Heart left ventricle (tissue), 16 donors: ENCODE measurements at regions not wholly inside any gene's neighbourhood (a gene's known extent, or its start where the extent isn't known, plus 50 kb on each side); places are given as distances from the start of the nearest gene placed in this dataset.
"Not testable (repeated sequence)": the region's sequence is repeated elsewhere in the genome, so short reads cannot be mapped to it uniquely, and the experiment has no call there.

Experiments
- ATAC-seq, 4 donors: fragments of 200-7000 bp; cut with Tn5 transposase; one replicate each; pipeline ENCODE4 v1.9.1; 2020 to 2022; ENCODE audit warnings: moderate library complexity in 4 of 4, mild to moderate bottlenecking in 3 of 4, moderate number of reproducible peaks in 1 of 4
- DNase-seq, 5 donors: peaks; one replicate each; pipeline ENCODE4 v3.0.0-alpha.2; 2020
- H3K27ac ChIP-seq, 12 donors: fragments of 200-600 bp; sonication (generic) in 4 of 12; one replicate each; pipeline versions ENCODE4 v1.5.0 to v1.8.0; 2016 to 2022; ENCODE audit warnings: mild to moderate bottlenecking in 2 of 12
- H3K27me3 ChIP-seq, 9 donors: fragments of 200-600 bp; sonication (generic) in 2 of 9; one replicate each; pipeline versions ENCODE4 v1.5.1 to v1.8.0; 2016 to 2022; ENCODE audit warnings: mild to moderate bottlenecking in 3 of 9
- H3K36me3 ChIP-seq, 9 donors: fragments of 200-600 bp; sonication (generic) in 2 of 9; one replicate each; pipeline versions ENCODE4 v1.5.0 to v1.8.0; 2018 to 2022; ENCODE audit warnings: mild to moderate bottlenecking in 2 of 9
- H3K4me1 ChIP-seq, 12 donors: fragments of 200-600 bp; sonication (generic) in 4 of 12; one replicate each; pipeline versions ENCODE4 v1.5.0 to v1.8.0; 2016 to 2022; ENCODE audit warnings: mild to moderate bottlenecking in 3 of 12
- H3K4me3 ChIP-seq, 12 donors: fragments of 200-600 bp; sonication (generic) in 4 of 12; one replicate each; pipeline versions ENCODE4 v1.5.0 to v1.8.0; 2017 to 2022; ENCODE audit warnings: mild to moderate bottlenecking in 9 of 12, moderate library complexity in 4 of 12
- H3K9me3 ChIP-seq, 12 donors: fragments of 200-600 bp; sonication (generic) in 4 of 12; one replicate each; pipeline versions ENCODE4 v1.5.0 to v1.8.0; 2016 to 2022; ENCODE audit warnings: mild to moderate bottlenecking in 1 of 12
- CTCF ChIP-seq, 12 donors: fragments of 200-600 bp; sonication (generic) in 4 of 12; IDR thresholded peaks; one replicate each; pipeline versions ENCODE4 v1.5.0 to v1.8.0; 2018 to 2022; ENCODE audit warnings: antibody characterized with exemption in 12 of 12, mild to moderate bottlenecking in 5 of 12
- POLR2A ChIP-seq, 2 donors: fragments of 450-650 bp; IDR thresholded peaks; one replicate each; pipeline ENCODE4 v1.6.1; 2017; ENCODE audit warnings: antibody characterized with exemption in 2 of 2, mild to moderate bottlenecking in 2 of 2, moderate library complexity in 2 of 2
- WGBS, 4 donors: extraction: QIAGEN DNeasy Blood & Tissue Kit in 2 of 4; methylation state at CpG; one replicate each; pipeline versions ENCODE4 v1.1.5 to v1.1.7; 2013 to 2018; 5-methylcytosine and 5-hydroxymethylcytosine counted together
- intact Hi-C, 10 donors: fragments of 100-400 bp; cut with DNase I; formaldehyde crosslinking; loops; one replicate each; pipeline versions ENCODE4 v1.11.1 to v1.14.2; 2022
- donor health status: ischemic (EF 13 %, LVEDD 7.1; RV severe dilation, severe dysfunction).
- donor health status: healthy with polysubstance abuse.
- donor health status: DM: no; HTN: yes; CAD: no.
- donor health status: DM: no; HTN: no; CAD: no.
- donor health status: ischemic (EF 25% LVEDD 6.9; RV normal size, moderate dysfunction).
- donor health status: ischemic (EF 25% LVEDD 5.7; RV mildly dilated, moderate dysfunction).
- donor health status: healthy.
- donor health status: DM: yes; HTN: yes; CAD: no.
- donor health status: ischemic (EF 35%, LVEDD 5.7; RV mildly dilated, moderate dysfunction).
- donor health status: nonischemic (EF 11% LVEDD 7.7; RV severe dilation, severe dysfunction).
- donor health status: DM: yes; HTN: yes; CAD: no.
- donor health status: PGD.
- donor health status: ischemic (EF 29% LVEDD 5.4; RV normal size, mild dysfunction).
- donor health status: nonischemic (EF 23%, LVEDD 6.1; RV moderate dilation, normal function).

- Histone ChIP-seq H3K9me3 (no peaks in the 10 kb centered on the region), H3K36me3 (no peaks in the 10 kb centered on the region), H3K27ac (no peak overlapping the region), H3K4me1 (peaks cover 0 to 7% (median 0%) of the 10 kb centered on the region in 12 donors), H3K4me3 (no peak overlapping the region), H3K27me3 (no peaks in the 10 kb centered on the region)
- TF ChIP-seq POLR2A (IDR thresholded peaks at IDR 0.05) (no peak), CTCF (IDR thresholded peaks at IDR 0.05) (no peak)
- intact Hi-C loops: loop anchor here in 7 of 10 donors (1.0 to 5.0 kb wide), 6 partner anchors 88 to 312 kb away; partner anchors contain the start of gene ZNF516 (in 1 of the 7)
- WGBS, 4 donors: 75 to 87% (median 86%) methylated on average over 6 to 25 of the region's 25 CpGs
- ATAC-seq: peak in 1 of 4 donors; percentile 12
- DNase-seq: no peak
Observed at GRCh38 chr18:76708722-76709353, 113.5 kb upstream of the ZNF236 start.

GRCh38 chr18:76708071-76708721 is 114.2 kb upstream of the ZNF236 start:
- WGBS, 4 donors: 89 to 95% (median 91%) methylated on average over 27 to 28 of the region's 28 CpGs

GRCh38 chr18:76707534-76707933 is 114.8 kb upstream of the ZNF236 start:
- Histone ChIP-seq H3K4me3 (no peak overlapping the region), H3K36me3 (no peaks in the 10 kb centered on the region), H3K27ac (no peak overlapping the region), H3K4me1 (peaks cover 0 to 7% (median 0%) of the 10 kb centered on the region in 12 donors), H3K27me3 (no peaks in the 10 kb centered on the region), H3K9me3 (no peaks in the 10 kb centered on the region)
- intact Hi-C loops: loop anchor here in 2 of 10 donors (5.0 kb wide), 2 partner anchors 210 to 310 kb away; partner anchors contain the start of gene ZNF516 (in 1 of the 2)
- no peak for DNase-seq
- no peak for ATAC-seq
- TF ChIP-seq POLR2A (IDR thresholded peaks at IDR 0.05) (no peak), CTCF (IDR thresholded peaks at IDR 0.05) (no peak)
- WGBS, 4 donors: 90 to 96% (median 96%) methylated on average over 7 of the region's 7 CpGs

More at GRCh38 chr18:76708071-76708721, 114.2 kb upstream of the ZNF236 start:
- Histone ChIP-seq H3K36me3 (no peaks in the 10 kb centered on the region), H3K27me3 (no peaks in the 10 kb centered on the region), H3K4me1 (peaks cover 0 to 7% (median 0%) of the 10 kb centered on the region in 12 donors), H3K9me3 (no peaks in the 10 kb centered on the region), H3K27ac (no peak overlapping the region), H3K4me3 (no peak overlapping the region)
- intact Hi-C loops: loop anchor here in 4 of 10 donors (2.0 to 5.0 kb wide), 4 partner anchors 87 to 311 kb away; partner anchors contain the start of gene ZNF516 (in 1 of the 4)
- ATAC-seq (peak in 2 of 4 donors; percentile 12 to 23), DNase-seq (no peak)
- TF ChIP-seq POLR2A (IDR thresholded peaks at IDR 0.05) (no peak), CTCF (IDR thresholded peaks at IDR 0.05) (no peak)

- H3K4me3 ChIP-seq, H3K27ac ChIP-seq, H3K4me1 ChIP-seq, H3K9me3 ChIP-seq, intact Hi-C loops, ATAC-seq, H3K27me3 ChIP-seq, DNase-seq, H3K36me3 ChIP-seq: not testable (repeated sequence)
- 91 to 94% (median 93%) methylated on average over 4 of the region's 4 CpGs for WGBS, 4 donors
Observed at GRCh38 chr18:76704589-76704988, 117.8 kb upstream of the ZNF236 start.
